Left ventricle myocardium inferior (tissue), 1 donor: ENCODE measurements at regions not wholly inside any gene's neighbourhood (a gene's known extent, or its start where the extent isn't known, plus 50 kb on each side); places are given as distances from the start of the nearest gene placed in this dataset.

Experiments used
- DNase-seq: peaks from one replicate; pipeline ENCODE4 v3.0.0-alpha.2; 2020
- H3K27ac ChIP-seq: fragments of 200-600 bp; replicated peaks from 2 replicates; pipeline ENCODE4 v1.8.0; 2021
- H3K27me3 ChIP-seq: fragments of 200-600 bp; 2 replicates; pipeline ENCODE4 v1.8.0; 2021; ENCODE audit warnings: low read depth
- H3K36me3 ChIP-seq: fragments of 200-600 bp; 2 replicates; pipeline ENCODE4 v1.8.0; 2021
- H3K4me1 ChIP-seq: fragments of 200-600 bp; 2 replicates; pipeline ENCODE4 v1.8.0; 2021
- H3K4me3 ChIP-seq: fragments of 200-600 bp; 2 replicates; pipeline ENCODE4 v1.8.0; 2021; ENCODE audit warnings: mild to moderate bottlenecking, moderate library complexity
- H3K9me3 ChIP-seq: fragments of 200-600 bp; replicated peaks from 2 replicates; pipeline ENCODE4 v1.8.0; 2021
- CTCF ChIP-seq: fragments of 200-600 bp; IDR thresholded peaks from 2 replicates; pipeline ENCODE4 v1.8.0; 2021; ENCODE audit warnings: antibody characterized with exemption, mild to moderate bottlenecking, borderline replicate concordance
- intact Hi-C: fragments of 100-400 bp; cut with micrococcal nuclease; formaldehyde crosslinking; loops from one replicate; pipeline ENCODE4 v1.11.0; 2022
- donor health status: DM: no; HTN: yes; CAD: no; lungs with severe emphysema.

GRCh38 chr6:135583256-135583761, 85.8 kb upstream of the AHI1 start:
- Histone ChIP-seq H3K9me3 (no peaks in the 10 kb centered on the region), H3K27ac (no peak overlapping the region), H3K4me1 (no peaks in the 10 kb centered on the region), H3K4me3 (no peak overlapping the region), H3K27me3 (no peaks in the 10 kb centered on the region), H3K36me3 (no peaks in the 10 kb centered on the region)
- intact Hi-C loops, result no loop called here
- no peak for DNase-seq
- no peak for TF ChIP-seq CTCF

- H3K27me3 ChIP-seq, result no peaks in the 10 kb centered on the region
- DNase-seq, result no peak
- peaks cover 9% of the 10 kb centered on the region for H3K9me3 ChIP-seq
- intact Hi-C loops, result no loop called here
- TF ChIP-seq CTCF, result no peak
- H3K4me1 ChIP-seq, result no peaks in the 10 kb centered on the region
- no peak overlapping the region for H3K27ac ChIP-seq
- no peak overlapping the region for H3K4me3 ChIP-seq
- H3K36me3 ChIP-seq, result no peaks in the 10 kb centered on the region
Observed at GRCh38 chr6:135586388-135586787, 88.8 kb upstream of the AHI1 start.

GRCh38 chr6:135586844-135587243, 89.3 kb upstream of the AHI1 start:
- no peak for TF ChIP-seq CTCF
- H3K4me3 ChIP-seq, result no peak overlapping the region
- intact Hi-C loops, result no loop called here
- H3K4me1 ChIP-seq, result no peaks in the 10 kb centered on the region
- no peak for DNase-seq
- peaks cover 9% of the 10 kb centered on the region for H3K9me3 ChIP-seq
- no peak overlapping the region for H3K27ac ChIP-seq
- H3K27me3 ChIP-seq, result no peaks in the 10 kb centered on the region
- H3K36me3 ChIP-seq, result no peaks in the 10 kb centered on the region

DNA sequence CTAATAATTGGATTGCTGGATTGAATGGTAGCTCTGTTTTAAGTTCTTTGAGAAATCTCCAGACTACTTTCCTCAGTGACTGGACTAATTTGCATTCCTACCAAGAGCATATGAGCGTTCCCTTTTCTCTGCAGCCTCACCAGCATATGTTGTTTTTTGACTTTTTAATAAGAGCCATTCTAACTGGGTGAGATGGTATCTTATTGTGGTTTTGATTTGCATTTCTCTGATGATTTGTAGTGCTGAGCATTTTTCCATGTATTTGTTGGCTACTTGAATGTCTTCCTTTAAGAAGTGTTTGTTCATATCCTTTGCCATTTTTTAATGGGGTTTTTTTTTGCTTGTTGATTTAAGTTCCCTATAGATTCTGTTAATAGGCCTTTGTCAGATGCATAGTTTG, 94.7 kb upstream of the AHI1 start:
- Histone ChIP-seq H3K27me3 (no peaks in the 10 kb centered on the region), H3K36me3 (no peaks in the 10 kb centered on the region), H3K27ac (no peak overlapping the region), H3K4me1 (no peaks in the 10 kb centered on the region), H3K4me3 (no peak overlapping the region), H3K9me3 (peaks cover 16% of the 10 kb centered on the region)
- intact Hi-C loops, result no loop called here
- TF ChIP-seq CTCF, result no peak
- DNase-seq, result no peak

DNA sequence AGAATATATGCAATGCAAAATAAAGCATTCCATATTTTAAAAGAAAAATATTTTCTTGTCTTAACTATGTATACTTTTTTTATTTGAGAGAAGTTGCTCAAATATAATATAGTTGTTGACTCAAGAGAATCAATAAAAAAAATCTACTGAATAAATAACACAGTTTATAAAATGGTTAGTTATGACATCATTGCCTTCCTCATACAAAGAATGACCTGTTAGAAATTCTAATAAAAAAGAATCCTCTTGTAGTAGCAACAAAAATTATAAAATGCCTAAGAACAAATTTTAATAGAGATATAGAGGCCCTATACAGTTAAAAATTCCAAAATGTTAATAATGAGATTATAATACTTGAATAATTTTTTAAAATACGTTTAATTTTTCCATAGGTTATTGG, 96.5 kb upstream of the AHI1 start:
- intact Hi-C loops, result no loop called here
- TF ChIP-seq CTCF, result no peak
- no peaks in the 10 kb centered on the region for H3K27me3 ChIP-seq
- DNase-seq, result no peak
- no peaks in the 10 kb centered on the region for H3K4me1 ChIP-seq
- peaks cover 31% of the 10 kb centered on the region for H3K9me3 ChIP-seq
- H3K4me3 ChIP-seq, result no peak overlapping the region
- no peak overlapping the region for H3K27ac ChIP-seq
- no peaks in the 10 kb centered on the region for H3K36me3 ChIP-seq
